Astrocyte (in vitro differentiated cells and primary cell): ENCODE measurements at regions not wholly inside any gene's neighbourhood (a gene's known extent, or its start where the extent isn't known, plus 50 kb on each side); places are given as distances from the start of the nearest gene placed in this dataset.

ENCODE experiments used
- EZH2 ChIP-seq: IDR thresholded peaks from 2 replicates; pipeline ENCODE4 v1.6.1; 2012; ENCODE audit warnings: mild to moderate bottlenecking, low read length, inconsistent platforms; ENCODE audit not compliant: insufficient read depth
- TF ChIP-seq, protein P1 (sequence below): IDR thresholded peaks from 2 replicates; pipeline ENCODE4 v1.5.1; 2011; ENCODE audit warnings: low read depth, mild to moderate bottlenecking, inconsistent platforms, low read length, moderate library complexity; ENCODE audit not compliant: insufficient read depth

- TF ChIP-seq, protein P1, sequence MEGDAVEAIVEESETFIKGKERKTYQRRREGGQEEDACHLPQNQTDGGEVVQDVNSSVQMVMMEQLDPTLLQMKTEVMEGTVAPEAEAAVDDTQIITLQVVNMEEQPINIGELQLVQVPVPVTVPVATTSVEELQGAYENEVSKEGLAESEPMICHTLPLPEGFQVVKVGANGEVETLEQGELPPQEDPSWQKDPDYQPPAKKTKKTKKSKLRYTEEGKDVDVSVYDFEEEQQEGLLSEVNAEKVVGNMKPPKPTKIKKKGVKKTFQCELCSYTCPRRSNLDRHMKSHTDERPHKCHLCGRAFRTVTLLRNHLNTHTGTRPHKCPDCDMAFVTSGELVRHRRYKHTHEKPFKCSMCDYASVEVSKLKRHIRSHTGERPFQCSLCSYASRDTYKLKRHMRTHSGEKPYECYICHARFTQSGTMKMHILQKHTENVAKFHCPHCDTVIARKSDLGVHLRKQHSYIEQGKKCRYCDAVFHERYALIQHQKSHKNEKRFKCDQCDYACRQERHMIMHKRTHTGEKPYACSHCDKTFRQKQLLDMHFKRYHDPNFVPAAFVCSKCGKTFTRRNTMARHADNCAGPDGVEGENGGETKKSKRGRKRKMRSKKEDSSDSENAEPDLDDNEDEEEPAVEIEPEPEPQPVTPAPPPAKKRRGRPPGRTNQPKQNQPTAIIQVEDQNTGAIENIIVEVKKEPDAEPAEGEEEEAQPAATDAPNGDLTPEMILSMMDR, result no peak
- no peak for TF ChIP-seq EZH2
These were observed 74.9 kb upstream of the IQSEC1 start for GRCh38 chr3:13148126-13148525.
